Vagina (tissue), 2 donors: ENCODE measurements at regions not wholly inside any gene's neighbourhood (a gene's known extent, or its start where the extent isn't known, plus 50 kb on each side); places are given as distances from the start of the nearest gene placed in this dataset.
A peak's percentile ranks its signal among the peaks of the same experiment; 100 is the strongest.

Experiments used
- DNase-seq, 2 donors: peaks; one replicate each; pipeline ENCODE4 v3.0.0-alpha.2; 2017; ENCODE audit errors: extremely low spot score in 2 of 2
- H3K27ac ChIP-seq: fragments of 200-600 bp; sonication (generic); one replicate; pipeline ENCODE4 v1.5.1; 2019
- H3K27me3 ChIP-seq: fragments of 200-600 bp; sonication (generic); one replicate; pipeline ENCODE4 v1.5.1; 2019
- H3K36me3 ChIP-seq, 2 donors: fragments of 200-600 bp; sonication (generic); one replicate each; pipeline ENCODE4 v1.5.1; 2017 to 2019
- H3K4me1 ChIP-seq: fragments of 200-600 bp; sonication (generic); one replicate; pipeline ENCODE4 v1.5.1; 2019
- H3K4me3 ChIP-seq, 2 donors: fragments of 200-600 bp; sonication (generic); 1 replicate in 1 of 2; 2 replicates in 1 of 2; pipeline ENCODE4 v1.5.1; 2016 to 2019
- H3K9me3 ChIP-seq: fragments of 200-600 bp; sonication (generic); one replicate; pipeline ENCODE4 v1.5.1; 2019
- POLR2A ChIP-seq, 2 donors: fragments of 450-650 bp; IDR thresholded peaks; one replicate each; pipeline ENCODE4 v1.6.1; 2017; ENCODE audit warnings: antibody characterized with exemption in 2 of 2, mild to moderate bottlenecking in 2 of 2, moderate library complexity in 2 of 2
- POLR2AphosphoS5 ChIP-seq, 2 donors: sonication (generic); formaldehyde crosslinking; IDR thresholded peaks; one replicate each; pipeline ENCODE4 v1.9.0; 2017; ENCODE audit warnings: antibody characterized with exemption in 2 of 2, mild to moderate bottlenecking in 2 of 2, low read depth in 1 of 2; ENCODE audit not compliant: insufficient read depth in 1 of 2
- intact Hi-C: fragments of 100-400 bp; cut with DNase I; formaldehyde crosslinking; loops from one replicate; pipeline ENCODE4 v1.15.1; 2023
- TF ChIP-seq, protein P1 (sequence below), 3 experiments: fragments of 450-650 bp in 2 of 3; fragments of 200-600 bp in 1 of 3; sonication (generic) in 1 of 3; IDR thresholded peaks; one replicate each; pipeline ENCODE4 v1.5.1; 2017 to 2019; ENCODE audit warnings: antibody characterized with exemption in 3 of 3, mild to moderate bottlenecking in 2 of 3, moderate library complexity in 2 of 3

GRCh38 chr19:30880151-30880550 is 469.1 kb downstream of the TSHZ3 start:
- DNase-seq: peak in 1 of 2 donors; percentile 49
- H3K9me3 ChIP-seq: no peaks in the 10 kb centered on the region
- intact Hi-C loops: no loop called here
- no peak overlapping the region for H3K4me3 ChIP-seq
- no peaks in the 10 kb centered on the region for H3K36me3 ChIP-seq
- no peak overlapping the region for H3K27ac ChIP-seq
- TF ChIP-seq, protein P1, sequence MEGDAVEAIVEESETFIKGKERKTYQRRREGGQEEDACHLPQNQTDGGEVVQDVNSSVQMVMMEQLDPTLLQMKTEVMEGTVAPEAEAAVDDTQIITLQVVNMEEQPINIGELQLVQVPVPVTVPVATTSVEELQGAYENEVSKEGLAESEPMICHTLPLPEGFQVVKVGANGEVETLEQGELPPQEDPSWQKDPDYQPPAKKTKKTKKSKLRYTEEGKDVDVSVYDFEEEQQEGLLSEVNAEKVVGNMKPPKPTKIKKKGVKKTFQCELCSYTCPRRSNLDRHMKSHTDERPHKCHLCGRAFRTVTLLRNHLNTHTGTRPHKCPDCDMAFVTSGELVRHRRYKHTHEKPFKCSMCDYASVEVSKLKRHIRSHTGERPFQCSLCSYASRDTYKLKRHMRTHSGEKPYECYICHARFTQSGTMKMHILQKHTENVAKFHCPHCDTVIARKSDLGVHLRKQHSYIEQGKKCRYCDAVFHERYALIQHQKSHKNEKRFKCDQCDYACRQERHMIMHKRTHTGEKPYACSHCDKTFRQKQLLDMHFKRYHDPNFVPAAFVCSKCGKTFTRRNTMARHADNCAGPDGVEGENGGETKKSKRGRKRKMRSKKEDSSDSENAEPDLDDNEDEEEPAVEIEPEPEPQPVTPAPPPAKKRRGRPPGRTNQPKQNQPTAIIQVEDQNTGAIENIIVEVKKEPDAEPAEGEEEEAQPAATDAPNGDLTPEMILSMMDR (IDR thresholded peaks at IDR 0.05): no peak
- TF ChIP-seq POLR2AphosphoS5 (IDR thresholded peaks at IDR 0.05; ENCODE audit: insufficient read depth in 1 of 2, low read depth in 1 of 2): no peak
- no peak for TF ChIP-seq POLR2A (IDR thresholded peaks at IDR 0.05)
- peaks cover 17% of the 10 kb centered on the region for H3K4me1 ChIP-seq
- no peaks in the 10 kb centered on the region for H3K27me3 ChIP-seq

DNA sequence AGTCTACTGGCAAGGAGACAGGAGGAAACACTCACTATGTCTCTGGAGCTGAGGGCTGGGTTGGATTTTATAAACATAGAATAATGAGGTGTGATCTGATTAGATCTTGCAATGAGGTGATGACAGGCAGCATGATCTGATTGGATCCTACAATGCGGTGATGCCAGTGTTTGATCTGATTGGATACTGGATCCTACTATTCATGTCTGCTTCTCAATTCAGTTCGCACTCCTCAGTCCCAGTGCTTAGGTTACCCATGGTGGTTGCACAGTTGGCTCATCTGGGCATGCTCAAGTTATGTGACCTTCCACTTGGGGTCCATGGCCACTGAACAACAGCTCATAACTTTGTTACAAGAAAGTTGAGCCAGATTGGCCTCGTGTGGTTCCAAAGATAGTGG is 469.5 kb downstream of the TSHZ3 start:
- H3K4me3 ChIP-seq: no peak overlapping the region
- TF ChIP-seq, protein P1 (IDR thresholded peaks at IDR 0.05): no peak
- TF ChIP-seq POLR2A (IDR thresholded peaks at IDR 0.05) (no peak), POLR2AphosphoS5 (IDR thresholded peaks at IDR 0.05; ENCODE audit: insufficient read depth in 1 of 2, low read depth in 1 of 2) (no peak)
- DNase-seq: peak in 1 of 2 donors; percentile 31
- H3K9me3 ChIP-seq: no peaks in the 10 kb centered on the region
- no peaks in the 10 kb centered on the region for H3K27me3 ChIP-seq
- H3K36me3 ChIP-seq: no peaks in the 10 kb centered on the region
- H3K4me1 ChIP-seq: peaks cover 17% of the 10 kb centered on the region
- no peak overlapping the region for H3K27ac ChIP-seq
- intact Hi-C loops: no loop called here

DNA sequence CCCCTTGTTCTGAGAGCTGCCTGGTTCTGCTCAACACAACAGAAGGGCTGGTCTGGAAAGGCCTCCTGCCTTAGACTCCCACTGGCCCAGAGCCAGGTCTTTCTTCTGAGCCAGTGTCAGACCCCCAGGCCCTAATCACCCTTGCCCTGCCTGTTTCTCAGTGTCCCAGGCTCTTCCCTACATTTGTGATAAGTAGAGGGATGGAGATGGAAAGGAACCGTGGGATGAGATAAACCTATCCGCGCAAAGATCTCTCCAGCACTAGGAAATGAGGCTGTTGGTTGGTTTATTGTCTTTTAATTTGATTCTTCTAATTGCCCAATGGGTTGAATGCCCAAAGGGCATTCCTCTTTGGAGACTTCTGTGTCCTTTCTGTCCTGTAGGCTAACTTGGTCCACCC is 470.0 kb downstream of the TSHZ3 start:
- no peak for DNase-seq
- TF ChIP-seq POLR2A (IDR thresholded peaks at IDR 0.05) (no peak), POLR2AphosphoS5 (IDR thresholded peaks at IDR 0.05; ENCODE audit: insufficient read depth in 1 of 2, low read depth in 1 of 2) (no peak)
- TF ChIP-seq, protein P1 (IDR thresholded peaks at IDR 0.05): no peak
- intact Hi-C loops: no loop called here

DNA sequence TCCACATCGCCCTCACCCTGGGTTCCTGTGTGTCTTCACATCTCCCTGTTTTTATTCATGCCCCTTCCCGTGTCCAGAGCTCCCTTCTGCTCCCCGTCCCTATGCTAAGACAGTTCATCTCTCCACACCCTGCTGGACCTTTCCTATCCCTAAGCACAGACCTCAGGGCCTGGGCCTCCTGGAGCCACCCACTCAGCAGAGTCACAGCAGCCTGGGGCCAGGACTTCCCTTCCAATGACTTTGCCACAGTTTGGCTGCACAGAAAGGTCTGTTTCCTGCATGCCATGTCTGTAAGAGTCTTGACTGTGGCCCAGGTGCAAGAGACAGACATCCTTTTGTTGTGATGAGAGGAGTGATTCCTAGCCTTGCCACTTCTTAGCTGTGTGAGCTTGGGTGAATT is 470.7 kb downstream of the TSHZ3 start:
- Histone ChIP-seq H3K27ac (no peak overlapping the region), H3K9me3 (no peaks in the 10 kb centered on the region), H3K4me3 (no peak overlapping the region), H3K36me3 (no peaks in the 10 kb centered on the region), H3K4me1 (peaks cover 16% of the 10 kb centered on the region), H3K27me3 (no peaks in the 10 kb centered on the region)
- TF ChIP-seq POLR2A (IDR thresholded peaks at IDR 0.05): no peak
- TF ChIP-seq, protein P1 (IDR thresholded peaks at IDR 0.05): no peak
- no peak for TF ChIP-seq POLR2AphosphoS5 (IDR thresholded peaks at IDR 0.05; ENCODE audit: insufficient read depth in 1 of 2, low read depth in 1 of 2)
- intact Hi-C loops: no loop called here
- DNase-seq: no peak

More for the DNA sequence above, 470.0 kb downstream of the TSHZ3 start:
- Histone ChIP-seq H3K27me3 (no peaks in the 10 kb centered on the region), H3K4me1 (peaks cover 17% of the 10 kb centered on the region), H3K9me3 (no peaks in the 10 kb centered on the region), H3K36me3 (no peaks in the 10 kb centered on the region), H3K4me3 (no peak overlapping the region), H3K27ac (no peak overlapping the region)

GRCh38 chr19:30877661-30878113 is 471.5 kb downstream of the TSHZ3 start:
- Histone ChIP-seq H3K36me3 (no peaks in the 10 kb centered on the region), H3K27me3 (no peaks in the 10 kb centered on the region), H3K4me3 (no peak overlapping the region), H3K4me1 (peaks cover 8% of the 10 kb centered on the region), H3K27ac (no peak overlapping the region), H3K9me3 (no peaks in the 10 kb centered on the region)
- TF ChIP-seq, protein P1 (IDR thresholded peaks at IDR 0.05): no peak
- TF ChIP-seq POLR2AphosphoS5 (IDR thresholded peaks at IDR 0.05; ENCODE audit: insufficient read depth in 1 of 2, low read depth in 1 of 2) (no peak), POLR2A (IDR thresholded peaks at IDR 0.05) (no peak)
- no peak for DNase-seq
- intact Hi-C loops: no loop called here
